ENCODE measurements at regions not wholly inside any gene's neighbourhood (a gene's known extent, or its start where the extent isn't known, plus 50 kb on each side); places are given as distances from the start of the nearest gene placed in this dataset.
A peak's percentile ranks its signal among the peaks of the same experiment; 100 is the strongest.

GRCh38 chr7:95694334-95694733, 78.0 kb upstream of the DYNC1I1 start:
- Mint-ChIP-seq H3K4me3 (no peak overlapping the region), H3K9me3 (no peaks in the 10 kb centered on the region), H3K4me1 (ENCODE audit: unreplicated experiment) (peaks cover 23% of the 10 kb centered on the region), H3K36me3 (no peaks in the 10 kb centered on the region), H3K27ac (no peak overlapping the region), H3K27me3 (peaks cover 7% of the 10 kb centered on the region)
- peak; percentile 18 for TF ChIP-seq CTCF (conservative IDR thresholded peaks at IDR 0.05)
- DNase-seq (ENCODE audit: extremely low spot score, unreplicated experiment): no peak

- TF ChIP-seq CTCF (conservative IDR thresholded peaks at IDR 0.05): no peak
- peaks cover 7% of the 10 kb centered on the region for H3K27me3 Mint-ChIP-seq
- H3K4me1 Mint-ChIP-seq (ENCODE audit: unreplicated experiment): peaks cover 27% of the 10 kb centered on the region
- no peaks in the 10 kb centered on the region for H3K9me3 Mint-ChIP-seq
- H3K27ac Mint-ChIP-seq: no peak overlapping the region
- H3K36me3 Mint-ChIP-seq: no peaks in the 10 kb centered on the region
- H3K4me3 Mint-ChIP-seq: no peak overlapping the region
- no peak for DNase-seq (ENCODE audit: extremely low spot score, unreplicated experiment)
These were observed 78.6 kb upstream of the DYNC1I1 start for GRCh38 chr7:95693551-95694333.

DNA sequence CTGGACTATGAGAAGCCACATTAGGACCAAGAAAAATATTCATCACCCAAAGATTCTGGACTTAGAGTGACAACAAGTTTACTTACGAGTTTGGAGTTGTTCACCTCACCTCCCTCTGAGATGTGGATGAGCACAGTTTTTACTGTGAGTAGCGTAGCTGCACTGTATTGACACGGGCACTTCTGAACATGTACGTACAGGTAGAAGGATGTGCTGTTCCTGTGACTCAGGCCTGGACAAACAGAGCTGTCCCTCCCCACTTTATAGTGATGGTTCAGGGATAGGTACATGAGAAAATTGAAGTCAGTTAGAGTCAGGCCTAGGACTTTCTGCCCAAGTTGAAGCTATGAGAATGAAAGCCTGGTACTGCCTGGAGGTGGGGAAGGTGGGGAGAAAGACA, 80.9 kb upstream of the DYNC1I1 start:
- Mint-ChIP-seq H3K4me3 (no peak overlapping the region), H3K36me3 (no peaks in the 10 kb centered on the region), H3K27me3 (no peaks in the 10 kb centered on the region), H3K9me3 (no peaks in the 10 kb centered on the region), H3K27ac (no peak overlapping the region), H3K4me1 (ENCODE audit: unreplicated experiment) (peaks cover 27% of the 10 kb centered on the region)
- no peak for TF ChIP-seq CTCF (conservative IDR thresholded peaks at IDR 0.05)
- no peak for DNase-seq (ENCODE audit: extremely low spot score, unreplicated experiment)

DNA sequence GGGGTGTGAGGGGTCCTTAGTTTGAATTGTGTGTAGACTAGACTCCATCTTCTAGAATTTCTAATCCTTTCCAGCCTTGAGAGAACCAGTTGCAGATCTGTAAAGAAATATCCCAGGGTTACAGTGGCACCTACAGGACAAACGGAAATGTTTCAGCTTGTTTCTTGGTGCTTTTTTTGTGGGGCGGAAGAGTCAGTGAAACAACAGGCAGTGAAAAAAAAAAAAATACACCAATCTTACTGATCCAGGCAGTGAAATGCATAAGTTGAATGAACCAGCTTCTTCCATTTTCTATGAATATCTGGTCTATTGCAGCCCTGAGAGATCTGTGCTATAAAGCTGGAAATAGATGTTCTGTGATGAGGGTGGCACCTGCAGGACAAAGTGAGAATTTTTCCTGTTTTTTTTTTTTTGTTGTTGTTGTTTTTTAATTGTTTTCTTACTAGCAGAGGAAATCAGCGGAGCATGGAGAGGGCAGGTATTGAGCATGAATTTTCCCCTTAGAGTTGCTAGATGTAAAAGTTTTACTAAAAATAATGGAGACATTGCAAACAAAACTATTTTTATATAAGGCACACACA, 81.9 kb upstream of the DYNC1I1 start:
- Mint-ChIP-seq H3K9me3 (no peaks in the 10 kb centered on the region), H3K36me3 (no peaks in the 10 kb centered on the region), H3K27ac (no peak overlapping the region), H3K4me3 (peak overlapping the region; percentile 58), H3K4me1 (ENCODE audit: unreplicated experiment) (peaks cover 27% of the 10 kb centered on the region), H3K27me3 (no peaks in the 10 kb centered on the region)
- no peak for DNase-seq (ENCODE audit: extremely low spot score, unreplicated experiment)
- TF ChIP-seq CTCF (conservative IDR thresholded peaks at IDR 0.05): peak; percentile 84

GRCh38 chr7:95688931-95689495, 83.3 kb upstream of the DYNC1I1 start:
- H3K9me3 Mint-ChIP-seq: no peaks in the 10 kb centered on the region
- H3K4me1 Mint-ChIP-seq (ENCODE audit: unreplicated experiment): peaks cover 22% of the 10 kb centered on the region
- H3K4me3 Mint-ChIP-seq: no peak overlapping the region
- no peak for DNase-seq (ENCODE audit: extremely low spot score, unreplicated experiment)
- TF ChIP-seq CTCF (conservative IDR thresholded peaks at IDR 0.05): no peak
- no peak overlapping the region for H3K27ac Mint-ChIP-seq
- no peaks in the 10 kb centered on the region for H3K27me3 Mint-ChIP-seq
- no peaks in the 10 kb centered on the region for H3K36me3 Mint-ChIP-seq

Data from type B pancreatic cell (in vitro differentiated cells).